Stimulated activated CD4-positive, alpha-beta T cell treated with anti-CD3 and anti-CD28 coated beads, Interleukin-1b, Interleukin-23, amount 100 ng/mL, for 24 hours (primary cell): ENCODE measurements at regions not wholly inside any gene's neighbourhood (a gene's known extent, or its start where the extent isn't known, plus 50 kb on each side); places are given as distances from the start of the nearest gene placed in this dataset.
"Not testable (repeated sequence)": the region's sequence is repeated elsewhere in the genome, so short reads cannot be mapped to it uniquely, and the experiment has no call there.

Experiments
- DNase-seq, 4 experiments: peaks; one replicate each; pipeline ENCODE4 v3.0.0-alpha.2; 2020; ENCODE audit warnings: low read depth in 4 of 4, low spot score in 1 of 4

DNA sequence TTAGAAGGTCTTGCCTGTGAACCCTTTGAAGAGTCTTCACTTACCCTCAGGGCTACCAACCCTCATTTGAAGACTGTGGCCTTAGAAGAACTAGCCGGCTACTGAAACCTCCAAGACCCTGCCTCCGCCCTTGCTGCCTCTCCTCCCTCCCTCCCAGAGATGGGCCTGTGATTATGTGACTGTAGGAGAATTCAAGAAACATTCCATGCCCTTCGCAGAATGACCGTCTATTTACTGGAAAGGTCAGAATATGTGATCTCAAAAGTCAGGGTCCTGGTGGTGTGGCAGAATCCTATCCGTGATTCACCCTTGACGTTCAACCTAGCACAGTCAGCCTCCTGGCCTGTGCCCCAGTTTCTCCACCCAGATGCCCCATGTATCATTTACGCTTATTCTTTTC, 109.6 kb downstream of the CTNND1 start:
- DNase-seq, result no peak

DNA sequence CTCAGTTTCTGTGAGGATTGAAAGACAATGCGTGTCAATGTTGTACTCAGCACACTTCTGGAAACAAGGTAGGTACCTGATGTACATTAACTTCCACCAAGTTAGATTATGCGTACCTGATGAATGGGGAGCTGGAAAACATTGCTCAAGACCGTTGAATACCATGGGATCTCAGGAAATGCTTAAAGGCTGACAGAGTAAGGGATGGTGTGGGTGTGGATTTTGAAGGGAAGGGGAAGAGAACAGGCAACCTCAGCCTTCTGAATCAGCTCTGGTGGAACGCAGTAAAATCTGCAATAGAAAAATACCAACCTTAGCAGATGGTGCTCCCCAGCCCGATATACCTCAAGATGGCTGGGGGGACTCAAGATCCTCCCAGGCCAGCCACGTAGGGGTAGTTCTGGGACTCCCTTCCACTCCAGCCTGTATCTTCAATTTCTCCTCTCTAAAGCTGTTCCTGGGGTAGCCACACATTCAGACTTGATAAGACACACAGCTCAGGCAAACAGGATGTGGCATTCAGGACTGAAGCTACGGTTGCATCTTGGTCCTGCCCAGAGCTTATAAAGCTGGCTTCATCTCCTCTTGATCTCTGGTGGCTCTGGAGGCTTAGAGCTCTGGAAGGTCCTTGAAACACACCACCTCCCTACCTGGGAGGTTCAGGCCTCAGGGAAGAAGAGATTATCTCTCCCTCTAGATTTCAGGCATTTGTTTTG, 111.8 kb downstream of the CTNND1 start:
- DNase-seq, result no peak

- no peak for DNase-seq
Measured at GRCh38 chr11:57874981-57875380, 113.4 kb downstream of the CTNND1 start.

DNA sequence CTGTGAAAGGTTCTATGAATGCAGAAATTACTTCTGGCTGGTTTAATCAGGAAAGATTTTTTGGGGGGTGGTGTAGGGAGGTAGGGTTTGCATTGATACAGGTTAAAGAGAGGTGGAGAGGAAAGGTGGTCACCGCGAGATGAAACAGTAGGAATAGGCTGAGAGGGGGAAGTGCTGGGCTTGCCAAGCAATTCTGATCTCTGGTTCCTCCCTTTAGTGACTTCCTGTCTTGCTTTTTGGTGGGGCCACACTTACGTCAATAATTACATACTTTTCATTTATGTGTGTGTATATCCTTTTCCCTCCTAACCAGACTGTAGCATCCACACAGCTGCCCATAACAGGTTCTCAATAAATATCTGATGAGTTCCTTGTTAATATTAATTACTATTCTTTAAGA, 120.0 kb downstream of the CTNND1 start:
- no peak for DNase-seq

- DNase-seq, result no peak
Measured at GRCh38 chr11:57883630-57884029, 122.0 kb downstream of the CTNND1 start.

DNA sequence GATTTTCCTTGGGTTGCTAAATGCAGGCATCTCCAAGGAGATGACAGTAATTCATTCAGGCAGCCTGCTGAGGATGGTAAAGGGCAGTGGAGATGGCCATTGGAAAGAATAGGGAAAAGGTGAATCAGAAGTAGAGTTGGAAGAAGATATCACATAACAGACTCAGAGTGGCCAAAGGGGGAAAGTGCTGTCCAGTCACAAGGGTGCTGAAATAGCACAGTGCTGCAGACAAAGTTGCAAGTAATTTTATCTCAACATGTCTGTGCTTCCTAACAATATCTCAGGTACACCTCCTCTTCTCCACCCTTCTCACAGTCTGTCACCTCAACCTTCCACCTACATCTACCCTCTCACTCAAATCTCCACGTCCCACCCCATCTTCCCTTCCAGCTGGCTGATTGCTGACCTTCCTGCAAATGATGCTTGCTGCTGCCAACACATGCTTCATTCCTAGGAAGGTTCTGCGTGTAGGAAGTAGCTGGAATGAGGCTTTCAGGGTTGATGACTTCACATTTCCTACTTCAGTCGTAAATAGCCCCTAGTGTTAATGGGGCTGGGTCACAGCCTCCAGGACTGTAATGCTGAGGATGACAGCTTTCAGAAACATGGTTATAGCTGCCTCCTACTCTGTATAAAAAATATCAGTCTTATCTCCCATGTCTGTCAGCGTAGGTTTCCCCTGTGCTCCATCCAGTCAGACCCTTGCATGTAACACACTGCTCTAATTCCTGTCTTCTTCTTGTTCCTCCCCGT, 123.9 kb downstream of the CTNND1 start:
- no peak for DNase-seq

- no peak for DNase-seq
Measured at GRCh38 chr11:57888386-57888785, 126.8 kb downstream of the CTNND1 start.

DNA sequence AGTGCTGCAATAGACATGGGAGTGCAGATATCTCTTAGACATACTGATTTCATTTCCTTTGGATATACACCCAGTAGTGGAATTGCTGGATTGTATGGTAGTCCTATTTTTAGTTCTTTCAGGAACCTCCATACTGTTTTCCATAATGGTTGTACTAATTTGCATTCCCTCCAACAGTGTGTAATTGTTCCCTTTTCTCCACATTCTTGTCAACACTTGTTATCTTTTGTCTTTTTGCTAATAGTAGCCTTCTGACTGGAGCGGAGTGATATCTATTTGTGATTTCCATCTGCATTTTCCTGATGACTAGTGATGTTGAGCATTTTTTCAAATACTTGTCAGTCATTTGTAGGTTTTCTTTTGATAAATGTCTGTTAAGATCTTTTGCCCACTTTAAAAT, 128.9 kb downstream of the CTNND1 start:
- no peak for DNase-seq

DNA sequence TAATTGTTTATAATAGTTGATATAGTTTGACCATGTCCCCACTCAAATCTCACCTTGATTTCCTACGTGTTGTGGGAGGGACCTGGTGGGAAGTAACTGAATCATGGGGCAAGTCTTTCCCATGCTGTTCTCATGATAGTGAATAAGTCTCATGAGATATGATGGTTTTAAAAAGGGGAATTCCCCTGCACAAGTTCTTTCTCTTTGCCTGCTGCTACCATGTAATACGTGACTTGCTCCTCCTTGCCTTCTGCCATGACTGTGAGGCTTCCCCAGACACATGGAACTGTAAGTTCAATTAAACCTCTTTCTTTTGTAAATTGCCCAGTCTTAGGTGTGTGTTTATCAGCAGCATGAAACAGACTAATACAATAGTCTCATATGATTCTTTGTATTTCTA, 130.5 kb upstream of the OR9Q1 start:
- not testable (repeated sequence) for DNase-seq

GRCh38 chr11:57896361-57897145, 127.1 kb upstream of the OR9Q1 start:
- no peak for DNase-seq

GRCh38 chr11:57899378-57899777, 124.3 kb upstream of the OR9Q1 start:
- DNase-seq, result no peak

GRCh38 chr11:57900320-57900719, 123.4 kb upstream of the OR9Q1 start:
- no peak for DNase-seq

DNA sequence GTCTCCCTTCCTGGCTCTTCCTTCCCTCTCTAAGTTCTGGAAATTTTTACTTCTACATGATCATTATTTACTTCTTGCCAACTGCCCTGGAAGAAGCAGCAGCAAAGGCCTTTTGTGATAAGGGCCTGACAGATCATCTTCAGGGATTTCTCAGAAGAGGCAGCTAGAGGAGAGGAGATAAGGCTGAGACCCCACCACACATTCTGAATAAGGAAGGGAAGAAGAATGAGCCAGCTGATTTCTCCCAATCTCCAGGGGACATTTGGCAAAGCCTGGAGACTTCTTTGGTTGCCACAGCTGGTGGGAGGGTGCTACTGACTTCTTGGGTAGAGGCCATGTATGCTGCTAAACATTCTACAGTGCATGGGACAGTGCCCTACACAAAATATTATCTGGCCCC, 122.4 kb upstream of the OR9Q1 start:
- no peak for DNase-seq

- DNase-seq, result no peak
Measured at GRCh38 chr11:57901756-57902155, 121.9 kb upstream of the OR9Q1 start.

GRCh38 chr11:57903011-57903410, 120.7 kb upstream of the OR9Q1 start:
- no peak for DNase-seq

DNA sequence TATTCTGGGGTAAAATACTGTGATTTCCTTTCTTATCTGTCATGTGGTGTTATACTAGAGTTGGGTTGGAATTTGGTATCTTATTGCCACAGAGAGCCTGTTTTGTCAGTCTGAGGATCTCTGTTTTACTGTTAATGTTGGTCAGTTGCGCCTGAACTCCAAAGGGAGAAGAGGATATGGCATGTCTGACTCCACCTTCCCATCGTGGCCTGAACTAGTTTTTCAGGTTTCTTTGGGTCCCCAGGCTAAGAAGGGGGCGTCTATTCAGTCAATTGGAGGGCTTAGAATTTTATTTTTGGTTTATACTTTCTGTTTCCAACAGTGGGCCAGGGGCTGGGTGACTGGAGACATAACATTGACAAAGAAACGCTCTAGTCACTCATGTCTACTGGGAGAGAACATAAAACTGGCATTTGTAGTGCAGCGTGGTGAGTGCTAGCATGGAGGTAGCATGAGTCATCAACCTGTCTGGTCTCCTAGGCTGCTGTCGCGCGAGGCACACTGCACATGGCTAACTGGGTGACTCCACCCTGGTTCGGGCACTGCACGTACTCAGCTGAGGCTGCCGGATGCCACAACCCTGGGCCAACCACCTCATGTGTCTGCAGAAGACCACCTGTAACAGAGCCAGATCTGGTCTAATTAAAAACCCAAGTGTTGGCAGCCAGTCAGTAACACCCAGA, 120.1 kb upstream of the OR9Q1 start:
- peak in 1 of 4 experiments; percentile 1 for DNase-seq

- no peak for DNase-seq
Measured at GRCh38 chr11:57904376-57904775, 119.3 kb upstream of the OR9Q1 start.

DNA sequence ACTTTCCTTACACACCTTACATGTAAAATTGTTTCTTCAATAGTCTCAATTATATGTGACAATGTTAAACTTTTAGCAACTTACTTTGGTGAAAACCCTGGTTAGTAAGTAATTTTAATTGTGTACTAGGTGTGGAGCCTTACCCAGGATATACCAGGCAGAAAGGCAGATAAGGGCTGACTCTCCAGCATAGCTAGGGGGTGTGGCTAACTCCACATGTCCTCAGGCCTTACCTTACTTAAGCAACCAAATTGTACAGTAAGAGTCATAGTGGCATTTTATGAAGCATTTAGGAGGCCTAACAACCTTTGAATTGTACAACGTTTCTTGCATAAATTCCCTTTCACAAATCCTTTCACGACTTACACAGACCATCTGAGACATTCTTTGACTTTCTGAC, 118.2 kb upstream of the OR9Q1 start:
- DNase-seq, result no peak

DNA sequence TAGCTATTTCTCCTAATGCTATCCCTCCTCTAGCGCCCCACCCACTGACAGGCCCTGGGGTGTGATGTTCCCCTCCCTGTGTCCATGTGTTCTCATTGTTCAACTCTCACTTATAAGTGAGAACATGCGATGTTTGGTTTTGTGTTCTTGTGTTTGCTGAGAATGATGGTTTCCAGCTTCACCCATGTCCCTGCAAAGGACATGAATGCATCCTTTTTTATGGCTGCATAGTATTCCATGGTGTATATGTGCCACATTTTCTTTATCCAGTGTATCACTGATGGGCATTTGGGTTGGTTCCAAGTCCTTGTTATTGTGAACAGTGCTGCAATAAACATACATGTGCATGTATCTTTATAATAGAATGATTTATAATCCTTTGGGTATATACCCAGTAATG, 115.3 kb upstream of the OR9Q1 start:
- not testable (repeated sequence) for DNase-seq

- DNase-seq, result not testable (repeated sequence)
Measured at GRCh38 chr11:57911522-57911921, 112.2 kb upstream of the OR9Q1 start.
